ENCODE measurements at regions not wholly inside any gene's neighbourhood (a gene's known extent, or its start where the extent isn't known, plus 50 kb on each side); places are given as distances from the start of the nearest gene placed in this dataset.

DNA sequence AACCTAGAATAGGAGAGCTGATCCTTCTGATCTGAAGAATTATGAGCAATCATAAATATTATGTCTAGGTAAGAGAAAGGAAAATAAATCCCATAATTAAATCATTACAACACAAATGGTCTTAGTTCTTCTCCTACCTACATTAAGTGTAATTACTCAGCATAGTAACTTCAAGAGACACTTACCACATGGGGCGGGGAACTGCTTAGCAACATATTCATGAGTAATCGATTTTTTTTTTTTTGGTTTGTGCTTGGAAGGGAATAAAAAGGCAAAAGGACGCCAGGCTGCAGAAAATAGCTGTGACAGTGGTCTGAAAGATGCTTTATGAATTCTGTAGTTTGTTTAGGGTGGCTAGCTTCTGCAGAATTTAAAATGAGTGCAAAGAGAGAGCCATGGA lies 103.3 kb upstream of the HTR2A start:
- TF ChIP-seq CTCF (IDR thresholded peaks at IDR 0.05) (no peak), ZFX (IDR thresholded peaks at IDR 0.05; ENCODE audit: borderline replicate concordance) (no peak)

Data from 22Rv1 (cell line).